ENCODE measurements at regions not wholly inside any gene's neighbourhood (a gene's known extent, or its start where the extent isn't known, plus 50 kb on each side); places are given as distances from the start of the nearest gene placed in this dataset.

GRCh38 chr3:104126864-104127553 is 1239.7 kb upstream of the ALCAM start:
- H3K4me3 ChIP-seq, result no peak overlapping the region
- no peaks in the 10 kb centered on the region for H3K36me3 ChIP-seq (replicated peaks; ENCODE audit: insufficient read depth, low read depth)
- 73% methylated on average over 7 of the region's 7 CpGs for WGBS (ENCODE audit: low lambda C conversion rate, missing lambda C conversion rate)

GRCh38 chr3:104127830-104128229 is 1238.9 kb upstream of the ALCAM start:
- 82% methylated on average over 3 of the region's 3 CpGs for WGBS (ENCODE audit: low lambda C conversion rate, missing lambda C conversion rate)
- no peak for TF ChIP-seq EZH2 (IDR thresholded peaks at IDR 0.05; ENCODE audit: borderline replicate concordance)
- TF ChIP-seq, protein P1, sequence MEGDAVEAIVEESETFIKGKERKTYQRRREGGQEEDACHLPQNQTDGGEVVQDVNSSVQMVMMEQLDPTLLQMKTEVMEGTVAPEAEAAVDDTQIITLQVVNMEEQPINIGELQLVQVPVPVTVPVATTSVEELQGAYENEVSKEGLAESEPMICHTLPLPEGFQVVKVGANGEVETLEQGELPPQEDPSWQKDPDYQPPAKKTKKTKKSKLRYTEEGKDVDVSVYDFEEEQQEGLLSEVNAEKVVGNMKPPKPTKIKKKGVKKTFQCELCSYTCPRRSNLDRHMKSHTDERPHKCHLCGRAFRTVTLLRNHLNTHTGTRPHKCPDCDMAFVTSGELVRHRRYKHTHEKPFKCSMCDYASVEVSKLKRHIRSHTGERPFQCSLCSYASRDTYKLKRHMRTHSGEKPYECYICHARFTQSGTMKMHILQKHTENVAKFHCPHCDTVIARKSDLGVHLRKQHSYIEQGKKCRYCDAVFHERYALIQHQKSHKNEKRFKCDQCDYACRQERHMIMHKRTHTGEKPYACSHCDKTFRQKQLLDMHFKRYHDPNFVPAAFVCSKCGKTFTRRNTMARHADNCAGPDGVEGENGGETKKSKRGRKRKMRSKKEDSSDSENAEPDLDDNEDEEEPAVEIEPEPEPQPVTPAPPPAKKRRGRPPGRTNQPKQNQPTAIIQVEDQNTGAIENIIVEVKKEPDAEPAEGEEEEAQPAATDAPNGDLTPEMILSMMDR (IDR thresholded peaks at IDR 0.05; ENCODE audit: poor library complexity), result no peak
- no peak for TF ChIP-seq EZH2phosphoT487 (IDR thresholded peaks at IDR 0.05; ENCODE audit: low read depth, severe bottlenecking, unreplicated experiment)

More at GRCh38 chr3:104126864-104127553, 1239.7 kb upstream of the ALCAM start:
- Histone ChIP-seq H3K9me2 (replicated peaks; ENCODE audit: insufficient read depth) (no peaks in the 10 kb centered on the region), H3K4me2 (no peak overlapping the region), H3K27me3 (no peaks in the 10 kb centered on the region), H3K27ac (no peak overlapping the region), H4K20me1 (ENCODE audit: insufficient read depth, poor library complexity, severe bottlenecking) (no peaks in the 10 kb centered on the region), H3K79me2 (no peaks in the 10 kb centered on the region), H3K9me3 (ENCODE audit: low read depth) (no peaks in the 10 kb centered on the region), H3K4me1 (ENCODE audit: insufficient read depth) (no peaks in the 10 kb centered on the region), H2AFZ (no peak overlapping the region)
- TF ChIP-seq EZH2phosphoT487 (IDR thresholded peaks at IDR 0.05; ENCODE audit: low read depth, severe bottlenecking, unreplicated experiment) (no peak), EZH2 (IDR thresholded peaks at IDR 0.05; ENCODE audit: borderline replicate concordance) (no peak)
- TF ChIP-seq, protein P1 (IDR thresholded peaks at IDR 0.05; ENCODE audit: poor library complexity), result no peak
- DNase-seq (ENCODE audit: low spot score), result peak; percentile 36

GRCh38 chr3:104132566-104133403 is 1233.9 kb upstream of the ALCAM start:
- Histone ChIP-seq H3K27me3 (no peaks in the 10 kb centered on the region), H3K36me3 (replicated peaks; ENCODE audit: insufficient read depth, low read depth) (no peaks in the 10 kb centered on the region), H3K4me1 (ENCODE audit: insufficient read depth) (no peaks in the 10 kb centered on the region), H2AFZ (no peak overlapping the region), H3K9me2 (replicated peaks; ENCODE audit: insufficient read depth) (no peaks in the 10 kb centered on the region), H3K4me2 (no peak overlapping the region), H4K20me1 (ENCODE audit: insufficient read depth, poor library complexity, severe bottlenecking) (no peaks in the 10 kb centered on the region), H3K9me3 (ENCODE audit: low read depth) (no peaks in the 10 kb centered on the region), H3K79me2 (no peaks in the 10 kb centered on the region), H3K4me3 (no peak overlapping the region), H3K27ac (no peak overlapping the region)
- DNase-seq (ENCODE audit: low spot score), result no peak
- 98% methylated on average over 2 of the region's 2 CpGs for WGBS (ENCODE audit: low lambda C conversion rate, missing lambda C conversion rate)
- no peak for TF ChIP-seq EZH2 (IDR thresholded peaks at IDR 0.05; ENCODE audit: borderline replicate concordance)
- TF ChIP-seq, protein P1 (IDR thresholded peaks at IDR 0.05; ENCODE audit: poor library complexity), result no peak
- TF ChIP-seq EZH2phosphoT487 (IDR thresholded peaks at IDR 0.05; ENCODE audit: low read depth, severe bottlenecking, unreplicated experiment), result no peak

More at GRCh38 chr3:104127830-104128229, 1238.9 kb upstream of the ALCAM start:
- H3K9me2 ChIP-seq (replicated peaks; ENCODE audit: insufficient read depth), result no peaks in the 10 kb centered on the region
- H3K9me3 ChIP-seq (ENCODE audit: low read depth), result no peaks in the 10 kb centered on the region
- H3K4me3 ChIP-seq, result no peak overlapping the region
- H3K27me3 ChIP-seq, result no peaks in the 10 kb centered on the region
- no peak overlapping the region for H3K27ac ChIP-seq
- H3K36me3 ChIP-seq (replicated peaks; ENCODE audit: insufficient read depth, low read depth), result no peaks in the 10 kb centered on the region
- H4K20me1 ChIP-seq (ENCODE audit: insufficient read depth, poor library complexity, severe bottlenecking), result no peaks in the 10 kb centered on the region
- no peak for DNase-seq (ENCODE audit: low spot score)
- no peaks in the 10 kb centered on the region for H3K79me2 ChIP-seq
- H3K4me1 ChIP-seq (ENCODE audit: insufficient read depth), result no peaks in the 10 kb centered on the region
- H3K4me2 ChIP-seq, result no peak overlapping the region
- no peak overlapping the region for H2AFZ ChIP-seq
